ENCODE measurements at regions not wholly inside any gene's neighbourhood (a gene's known extent, or its start where the extent isn't known, plus 50 kb on each side); places are given as distances from the start of the nearest gene placed in this dataset.

DNA sequence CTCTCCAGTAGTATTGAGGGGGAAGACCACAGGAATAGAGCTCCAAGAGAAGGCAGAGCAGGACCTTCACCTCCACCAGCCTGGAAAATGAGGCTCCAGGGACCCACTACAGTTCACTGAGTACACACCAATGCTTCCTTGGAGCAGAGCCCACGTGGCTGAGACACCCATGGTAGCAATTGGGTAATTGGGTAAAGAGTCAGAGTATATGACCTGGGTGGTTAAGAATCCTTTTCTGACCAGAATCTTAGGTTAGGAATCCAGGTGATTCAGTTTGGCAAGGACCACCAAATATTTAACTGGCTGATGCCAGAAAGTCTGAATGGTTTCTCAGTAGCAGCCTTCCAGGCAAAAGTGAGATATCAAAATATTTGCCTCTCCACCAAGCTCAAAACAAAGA is 107.7 kb downstream of the MDH1 start:
- no peak for FAIRE-seq
- Histone ChIP-seq H3K4me1 (peaks cover 20% of the 10 kb centered on the region), H3K9me3 (no peaks in the 10 kb centered on the region), H3K4me2 (no peak overlapping the region), H3K4me3 (no peak overlapping the region), H3K27ac (peak overlapping the region in 1 of 2 experiments; percentile 17; a peak in 1 of 6 replicates)
- no peak for TF ChIP-seq GATA3 (IDR thresholded peaks at IDR 0.05; ENCODE audit: borderline replicate concordance)
- no peak for TF ChIP-seq PHF8 (IDR thresholded peaks at IDR 0.05; ENCODE audit: borderline replicate concordance, low read depth)
- TF ChIP-seq, protein P1, sequence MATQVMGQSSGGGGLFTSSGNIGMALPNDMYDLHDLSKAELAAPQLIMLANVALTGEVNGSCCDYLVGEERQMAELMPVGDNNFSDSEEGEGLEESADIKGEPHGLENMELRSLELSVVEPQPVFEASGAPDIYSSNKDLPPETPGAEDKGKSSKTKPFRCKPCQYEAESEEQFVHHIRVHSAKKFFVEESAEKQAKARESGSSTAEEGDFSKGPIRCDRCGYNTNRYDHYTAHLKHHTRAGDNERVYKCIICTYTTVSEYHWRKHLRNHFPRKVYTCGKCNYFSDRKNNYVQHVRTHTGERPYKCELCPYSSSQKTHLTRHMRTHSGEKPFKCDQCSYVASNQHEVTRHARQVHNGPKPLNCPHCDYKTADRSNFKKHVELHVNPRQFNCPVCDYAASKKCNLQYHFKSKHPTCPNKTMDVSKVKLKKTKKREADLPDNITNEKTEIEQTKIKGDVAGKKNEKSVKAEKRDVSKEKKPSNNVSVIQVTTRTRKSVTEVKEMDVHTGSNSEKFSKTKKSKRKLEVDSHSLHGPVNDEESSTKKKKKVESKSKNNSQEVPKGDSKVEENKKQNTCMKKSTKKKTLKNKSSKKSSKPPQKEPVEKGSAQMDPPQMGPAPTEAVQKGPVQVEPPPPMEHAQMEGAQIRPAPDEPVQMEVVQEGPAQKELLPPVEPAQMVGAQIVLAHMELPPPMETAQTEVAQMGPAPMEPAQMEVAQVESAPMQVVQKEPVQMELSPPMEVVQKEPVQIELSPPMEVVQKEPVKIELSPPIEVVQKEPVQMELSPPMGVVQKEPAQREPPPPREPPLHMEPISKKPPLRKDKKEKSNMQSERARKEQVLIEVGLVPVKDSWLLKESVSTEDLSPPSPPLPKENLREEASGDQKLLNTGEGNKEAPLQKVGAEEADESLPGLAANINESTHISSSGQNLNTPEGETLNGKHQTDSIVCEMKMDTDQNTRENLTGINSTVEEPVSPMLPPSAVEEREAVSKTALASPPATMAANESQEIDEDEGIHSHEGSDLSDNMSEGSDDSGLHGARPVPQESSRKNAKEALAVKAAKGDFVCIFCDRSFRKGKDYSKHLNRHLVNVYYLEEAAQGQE (IDR thresholded peaks at IDR 0.05) = no peak
- TF ChIP-seq MYC (IDR thresholded peaks at IDR 0.05; ENCODE audit: borderline replicate concordance, low read length) = no peak
- no peak for TF ChIP-seq ZNF302 (CRISPR knock-in tag; IDR thresholded peaks at IDR 0.05)
- TF ChIP-seq EHF (CRISPR knock-in tag; IDR thresholded peaks at IDR 0.05) = no peak
- no peak for TF ChIP-seq CBX2 (IDR thresholded peaks at IDR 0.05; ENCODE audit: borderline replicate concordance, low read depth)
- TF ChIP-seq FOSB (CRISPR knock-in tag; IDR thresholded peaks at IDR 0.05) = no peak
- TF ChIP-seq HEYL (CRISPR knock-in tag; IDR thresholded peaks at IDR 0.05) = no peak
- no peak for TF ChIP-seq EHMT2 (IDR thresholded peaks at IDR 0.05; ENCODE audit: low read depth)
- TF ChIP-seq RNF2 (IDR thresholded peaks at IDR 0.05; ENCODE audit: borderline replicate concordance, low read depth) = no peak
- TF ChIP-seq PBX3 (IDR thresholded peaks at IDR 0.05) = no peak
- TF ChIP-seq CBX8 (IDR thresholded peaks at IDR 0.05) = no peak
- ATAC-seq = no peak
- WGBS (ENCODE audit: missing lambda C conversion rate) = 47% methylated on average over 1 of the region's 1 CpG
- CTCF ChIA-PET = interaction anchor here (5.0 to 5.1 kb wide), 2 partner anchors 146 to 164 kb away, joined by 45 to 94 read pairs; partner anchors contain the start of gene UGP2
- no peak for DNase-seq (ENCODE audit: low read depth in 1 of 2, low spot score in 1 of 2)
- POLR2A ChIA-PET = no interaction called here

DNA sequence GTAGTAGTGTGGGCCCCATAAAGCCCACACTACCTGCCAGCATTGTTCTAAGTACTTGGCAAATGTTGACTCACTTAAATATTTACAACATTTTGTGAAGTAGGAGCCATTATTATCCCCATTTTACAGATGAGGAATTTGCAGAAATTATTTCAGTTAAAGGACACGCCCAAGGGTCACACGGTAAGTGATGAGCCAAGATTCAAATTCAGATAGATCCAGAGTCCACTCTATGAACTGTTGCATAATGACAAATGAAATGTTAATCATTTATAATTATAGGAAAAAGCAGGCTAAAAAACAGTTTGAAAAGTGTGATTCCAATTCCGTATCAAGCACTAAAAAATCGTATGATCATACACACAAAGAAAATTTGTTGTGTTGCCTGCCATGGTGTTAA is 108.4 kb downstream of the MDH1 start:
- CTCF ChIA-PET = interaction anchor here (5.0 to 5.1 kb wide), 2 partner anchors 145 to 164 kb away, joined by 45 to 94 read pairs; partner anchors contain the start of gene UGP2
- POLR2A ChIA-PET = interaction anchor here (3.0 kb wide), 1 partner anchor 145 kb away, joined by 103 read pairs; the partner anchor contains the start of gene UGP2
- DNase-seq (ENCODE audit: low read depth in 1 of 2, low spot score in 1 of 2) (no peak), ATAC-seq (no peak), FAIRE-seq (no peak)
- H3K4me2 ChIP-seq = no peak overlapping the region
- no peaks in the 10 kb centered on the region for H3K9me3 ChIP-seq
- peaks cover 20% of the 10 kb centered on the region for H3K4me1 ChIP-seq
- TF ChIP-seq SMC3 (IDR thresholded peaks at IDR 0.05) (no peak), FOSL2 (IDR thresholded peaks at IDR 0.05) (no peak), FOSL2 (CRISPR knock-in tag; IDR thresholded peaks at IDR 0.05) (no peak), MAZ (IDR thresholded peaks at IDR 0.05; ENCODE audit: borderline replicate concordance, low read depth, low read length) (no peak), TFCP2L1 (CRISPR knock-in tag; IDR thresholded peaks at IDR 0.05) (no peak), NPAS2 (CRISPR knock-in tag; IDR thresholded peaks at IDR 0.05; ENCODE audit: borderline replicate concordance) (no peak), KDM1A (IDR thresholded peaks at IDR 0.05; ENCODE audit: low read depth) (no peak), EHMT2 (IDR thresholded peaks at IDR 0.05; ENCODE audit: low read depth) (no peak)
- TF ChIP-seq, protein P1 (IDR thresholded peaks at IDR 0.05) = no peak
- no peak overlapping the region; a peak in 1 of 6 replicates for H3K27ac ChIP-seq
- H3K4me3 ChIP-seq = no peak overlapping the region
- WGBS (ENCODE audit: missing lambda C conversion rate) = 87% methylated on average over 4 of the region's 4 CpGs
